ENCODE measurements at regions not wholly inside any gene's neighbourhood (a gene's known extent, or its start where the extent isn't known, plus 50 kb on each side); places are given as distances from the start of the nearest gene placed in this dataset.
A peak's percentile ranks its signal among the peaks of the same experiment; 100 is the strongest.

DNA sequence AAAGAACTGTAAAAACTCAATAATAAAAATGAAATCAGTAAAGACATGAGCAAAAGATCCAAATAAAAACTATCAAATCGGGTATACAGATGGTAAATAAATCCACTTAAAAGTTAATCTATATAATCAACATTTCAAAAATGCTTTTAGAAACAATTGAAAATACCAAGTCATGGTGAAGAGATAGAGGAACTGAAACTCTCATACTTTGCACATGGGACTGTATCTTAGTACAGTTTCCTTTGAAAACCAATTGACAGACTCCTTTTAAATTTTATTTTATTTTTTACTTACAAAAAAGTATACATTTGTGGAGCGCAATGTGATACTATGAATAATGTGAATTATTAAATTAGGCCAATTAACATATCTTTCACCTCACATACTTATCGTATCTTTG lies 98.6 kb upstream of the FAR2 start:
- no peaks in the 10 kb centered on the region for H3K36me3 Mint-ChIP-seq (ENCODE audit: low read depth)
- no peaks in the 10 kb centered on the region for H3K9me3 Mint-ChIP-seq
- intact Hi-C loops (cut with micrococcal nuclease) = no loop called here
- no peak overlapping the region for H3K27ac Mint-ChIP-seq
- no peak for DNase-seq
- no peak overlapping the region for H3K4me3 Mint-ChIP-seq
- H3K4me1 Mint-ChIP-seq = no peaks in the 10 kb centered on the region
- H3K27me3 Mint-ChIP-seq = peaks cover 6% of the 10 kb centered on the region

DNA sequence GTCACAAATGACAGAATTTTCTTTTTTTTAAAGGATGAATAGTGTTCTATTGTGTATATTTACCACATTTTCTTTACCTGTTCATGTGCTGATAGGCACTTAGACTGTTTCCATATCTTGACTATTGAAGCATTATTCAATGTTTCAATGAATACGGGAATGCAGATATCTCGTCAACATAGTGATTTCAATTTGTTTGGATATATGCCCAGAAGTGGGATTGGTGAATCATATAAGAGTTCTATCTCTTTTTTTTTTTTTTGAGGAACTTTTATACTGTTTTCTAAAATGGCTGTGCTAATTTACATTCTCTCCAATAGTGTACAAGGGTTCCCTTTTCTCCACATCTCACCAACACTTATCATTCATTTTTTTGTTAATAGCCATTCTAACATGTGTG lies 97.9 kb upstream of the FAR2 start:
- no peak overlapping the region for H3K27ac Mint-ChIP-seq
- H3K27me3 Mint-ChIP-seq = peaks cover 4% of the 10 kb centered on the region
- H3K4me3 Mint-ChIP-seq = no peak overlapping the region
- no peaks in the 10 kb centered on the region for H3K36me3 Mint-ChIP-seq (ENCODE audit: low read depth)
- DNase-seq = no peak
- H3K9me3 Mint-ChIP-seq = no peaks in the 10 kb centered on the region
- intact Hi-C loops (cut with micrococcal nuclease) = no loop called here
- no peaks in the 10 kb centered on the region for H3K4me1 Mint-ChIP-seq

DNA sequence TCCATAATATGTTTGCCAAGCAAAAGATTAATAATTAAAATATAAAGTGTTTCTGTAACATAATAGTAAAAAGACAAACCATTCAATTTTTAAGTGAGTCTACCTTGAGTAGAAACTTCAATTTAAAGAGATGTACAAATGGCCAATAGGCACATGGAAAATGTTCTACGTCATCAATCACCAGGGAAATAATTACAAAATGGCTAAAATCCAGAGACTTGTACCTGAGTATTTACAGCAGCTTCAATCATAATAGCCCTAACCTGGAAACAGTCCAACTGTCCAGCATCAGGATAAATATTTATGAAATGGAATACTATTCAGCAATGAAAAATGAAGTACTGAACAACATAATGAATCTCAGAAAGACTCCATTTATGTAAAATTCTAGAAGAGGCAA lies 95.5 kb upstream of the FAR2 start:
- Mint-ChIP-seq H3K9me3 (no peaks in the 10 kb centered on the region), H3K4me3 (no peak overlapping the region), H3K4me1 (no peaks in the 10 kb centered on the region), H3K27ac (no peak overlapping the region), H3K36me3 (ENCODE audit: low read depth) (no peaks in the 10 kb centered on the region), H3K27me3 (peaks cover 2% of the 10 kb centered on the region)
- intact Hi-C loops (cut with micrococcal nuclease) = no loop called here
- DNase-seq = no peak

DNA sequence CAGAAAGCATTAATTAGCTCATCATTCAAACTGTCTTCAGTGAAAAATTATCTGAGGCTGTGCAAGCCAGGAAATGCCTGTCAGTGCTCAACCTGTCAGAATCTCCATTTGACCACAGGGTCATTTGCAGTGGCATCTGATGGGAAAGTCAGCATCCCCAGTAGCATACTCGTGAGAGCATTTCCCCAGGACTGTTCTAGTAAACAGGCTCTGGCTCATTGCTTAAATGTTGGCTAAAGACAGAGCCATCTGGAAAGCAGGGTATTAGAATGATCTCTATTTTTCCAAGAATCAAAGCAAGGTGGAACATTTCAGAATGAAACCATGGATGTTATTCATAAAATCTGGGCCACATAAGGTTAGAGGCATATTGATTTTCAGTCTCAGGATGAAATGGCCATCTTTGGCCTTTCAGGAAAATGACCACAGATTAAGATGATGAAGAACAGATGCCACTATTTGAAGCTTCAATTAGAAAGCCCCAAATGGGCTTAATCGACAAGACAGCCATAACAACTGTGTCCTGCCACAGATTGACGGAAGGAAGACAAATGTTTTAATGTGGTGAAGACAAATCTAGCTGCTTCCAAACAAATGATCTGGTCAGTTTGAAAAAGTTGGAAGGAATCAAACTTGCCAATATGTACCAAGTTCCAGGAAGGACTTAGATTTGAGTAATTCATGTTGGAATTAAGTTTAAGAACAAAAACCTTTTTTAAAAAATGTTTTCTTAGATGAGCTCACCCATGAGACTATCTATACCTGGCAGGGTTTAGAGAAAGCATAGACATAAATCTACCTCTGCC lies 94.0 kb upstream of the FAR2 start:
- no peak for DNase-seq
- Mint-ChIP-seq H3K27ac (no peak overlapping the region), H3K4me3 (no peak overlapping the region), H3K36me3 (ENCODE audit: low read depth) (no peaks in the 10 kb centered on the region), H3K27me3 (peaks cover 2% of the 10 kb centered on the region), H3K4me1 (no peaks in the 10 kb centered on the region), H3K9me3 (no peaks in the 10 kb centered on the region)
- intact Hi-C loops (cut with micrococcal nuclease) = no loop called here

DNA sequence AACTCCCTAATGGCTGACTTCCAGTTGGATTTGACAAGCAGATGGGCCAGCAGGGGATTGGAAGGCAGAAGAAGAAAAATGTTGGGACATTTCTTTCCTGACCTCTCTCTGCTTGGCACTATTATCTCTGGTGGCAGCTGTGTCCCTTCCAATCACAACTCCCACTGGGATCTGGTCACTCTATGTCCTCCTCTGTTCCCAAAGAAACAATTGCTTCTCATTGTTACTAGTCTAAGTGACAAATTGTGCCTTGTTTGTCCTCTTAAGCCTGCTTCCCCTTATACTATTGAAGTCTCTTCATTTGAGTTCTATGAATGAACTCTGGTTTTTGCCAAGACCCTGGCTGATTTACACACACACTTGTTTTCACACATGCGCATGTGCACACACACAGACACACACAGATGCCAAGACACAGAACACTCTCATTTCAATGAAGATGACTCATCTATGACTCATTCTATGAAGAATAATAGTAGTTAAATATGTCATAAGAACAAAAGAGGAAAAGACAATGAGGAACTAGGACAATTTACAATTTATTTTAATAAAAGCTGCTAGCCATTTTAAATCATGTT lies 83.0 kb upstream of the FAR2 start:
- Mint-ChIP-seq H3K9me3 (no peaks in the 10 kb centered on the region), H3K4me1 (no peaks in the 10 kb centered on the region), H3K27me3 (peaks cover 13% of the 10 kb centered on the region), H3K36me3 (ENCODE audit: low read depth) (no peaks in the 10 kb centered on the region), H3K27ac (no peak overlapping the region), H3K4me3 (no peak overlapping the region)
- no peak for DNase-seq
- intact Hi-C loops (cut with micrococcal nuclease) = no loop called here

DNA sequence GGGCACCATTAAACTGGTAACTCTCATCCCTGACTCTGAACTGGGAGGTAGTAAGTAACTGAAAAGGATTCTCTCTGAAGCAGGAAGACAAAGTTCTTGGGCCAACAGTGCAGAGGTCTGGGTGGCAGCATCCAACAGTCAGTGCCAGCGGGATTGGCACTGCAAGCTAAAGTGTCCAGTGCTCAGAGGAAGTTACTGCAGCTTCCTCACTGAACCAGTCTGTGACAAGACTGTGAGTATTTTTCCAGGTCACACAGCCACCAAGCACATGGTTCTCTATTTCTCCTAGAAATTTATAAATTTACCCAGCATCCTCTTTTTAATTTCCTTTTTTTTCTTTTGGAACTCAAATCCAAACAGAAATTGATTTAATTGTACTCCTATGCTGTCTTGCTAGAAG lies 81.6 kb upstream of the FAR2 start:
- DNase-seq = no peak
- intact Hi-C loops (cut with micrococcal nuclease) = no loop called here
- no peak overlapping the region for H3K27ac Mint-ChIP-seq
- no peak overlapping the region for H3K4me3 Mint-ChIP-seq
- no peaks in the 10 kb centered on the region for H3K4me1 Mint-ChIP-seq
- H3K36me3 Mint-ChIP-seq (ENCODE audit: low read depth) = no peaks in the 10 kb centered on the region
- H3K9me3 Mint-ChIP-seq = no peaks in the 10 kb centered on the region
- peaks cover 13% of the 10 kb centered on the region for H3K27me3 Mint-ChIP-seq

DNA sequence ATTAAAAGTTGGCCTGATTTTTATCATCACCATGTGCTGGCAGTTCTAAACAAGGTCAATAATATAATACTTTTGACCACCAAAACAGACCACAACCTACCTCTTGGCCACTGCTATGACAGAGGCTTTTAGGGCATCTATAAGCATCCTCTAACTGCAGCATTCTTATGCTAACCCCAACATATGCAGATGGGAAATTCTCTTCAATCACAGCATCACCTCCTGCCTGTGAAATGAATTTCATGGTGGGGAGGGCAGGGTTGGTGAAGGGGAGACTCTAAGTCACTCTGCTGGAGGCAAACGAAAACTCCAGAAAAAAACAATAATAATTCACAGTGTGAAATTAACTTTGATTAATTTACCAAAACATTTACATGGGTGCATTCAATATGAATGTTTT lies 78.8 kb upstream of the FAR2 start:
- intact Hi-C loops (cut with micrococcal nuclease) = no loop called here
- H3K36me3 Mint-ChIP-seq (ENCODE audit: low read depth) = no peaks in the 10 kb centered on the region

DNA sequence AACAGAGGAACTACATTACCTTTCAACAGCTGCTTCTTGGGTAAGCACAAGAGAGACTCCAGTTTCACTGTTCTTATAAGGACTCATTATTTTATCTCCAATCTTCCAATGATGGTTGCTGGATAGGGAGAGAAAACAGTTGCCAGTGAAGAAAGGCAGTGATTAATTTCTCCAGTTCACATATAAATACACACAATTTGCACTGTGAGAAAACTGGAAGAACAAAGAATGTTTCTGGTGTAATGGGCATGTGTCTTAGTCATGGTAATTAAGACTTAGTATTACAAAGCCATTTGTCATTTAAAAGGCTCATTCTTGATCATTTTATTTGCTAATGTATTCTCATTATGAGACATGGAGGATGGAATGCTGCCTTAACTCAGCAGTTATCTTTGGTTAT lies 78.0 kb upstream of the FAR2 start:
- peaks cover 17% of the 10 kb centered on the region for H3K27me3 Mint-ChIP-seq
- no peak overlapping the region for H3K27ac Mint-ChIP-seq
- no peaks in the 10 kb centered on the region for H3K9me3 Mint-ChIP-seq
- no peak overlapping the region for H3K4me3 Mint-ChIP-seq
- no peaks in the 10 kb centered on the region for H3K4me1 Mint-ChIP-seq
- no peak for DNase-seq
- no peaks in the 10 kb centered on the region for H3K36me3 Mint-ChIP-seq (ENCODE audit: low read depth)
- intact Hi-C loops (cut with micrococcal nuclease) = no loop called here

More for the DNA sequence above, 78.8 kb upstream of the FAR2 start:
- DNase-seq = no peak
- Mint-ChIP-seq H3K9me3 (no peaks in the 10 kb centered on the region), H3K4me3 (no peak overlapping the region), H3K27me3 (peaks cover 14% of the 10 kb centered on the region), H3K27ac (no peak overlapping the region), H3K4me1 (no peaks in the 10 kb centered on the region)

DNA sequence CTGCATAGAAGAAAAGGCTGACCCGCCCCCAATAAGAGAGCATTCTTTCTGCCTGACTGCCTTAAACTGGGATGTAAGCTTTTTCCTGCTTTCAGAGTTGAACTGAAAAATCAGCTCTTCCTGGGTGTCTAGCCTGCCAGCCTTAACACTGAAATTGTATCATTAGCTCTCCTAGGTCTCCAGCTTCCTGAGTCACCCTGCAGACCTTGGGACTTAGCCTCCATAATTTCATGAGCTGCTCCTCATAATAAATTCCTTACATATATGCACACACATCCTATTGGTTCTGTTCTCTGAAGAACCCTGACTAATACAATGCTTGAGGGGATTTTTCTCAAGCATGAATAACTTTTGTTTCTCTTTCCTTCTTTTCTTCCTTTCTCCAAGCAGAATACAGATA lies 76.4 kb upstream of the FAR2 start:
- Mint-ChIP-seq H3K4me1 (no peaks in the 10 kb centered on the region), H3K27ac (no peak overlapping the region), H3K4me3 (no peak overlapping the region), H3K9me3 (no peaks in the 10 kb centered on the region), H3K36me3 (ENCODE audit: low read depth) (no peaks in the 10 kb centered on the region), H3K27me3 (peaks cover 24% of the 10 kb centered on the region)
- intact Hi-C loops (cut with micrococcal nuclease) = loop anchor here (1.0 kb wide), 1 partner anchor 245 kb away; no protein-coding TSS in a partner anchor
- DNase-seq = no peak

DNA sequence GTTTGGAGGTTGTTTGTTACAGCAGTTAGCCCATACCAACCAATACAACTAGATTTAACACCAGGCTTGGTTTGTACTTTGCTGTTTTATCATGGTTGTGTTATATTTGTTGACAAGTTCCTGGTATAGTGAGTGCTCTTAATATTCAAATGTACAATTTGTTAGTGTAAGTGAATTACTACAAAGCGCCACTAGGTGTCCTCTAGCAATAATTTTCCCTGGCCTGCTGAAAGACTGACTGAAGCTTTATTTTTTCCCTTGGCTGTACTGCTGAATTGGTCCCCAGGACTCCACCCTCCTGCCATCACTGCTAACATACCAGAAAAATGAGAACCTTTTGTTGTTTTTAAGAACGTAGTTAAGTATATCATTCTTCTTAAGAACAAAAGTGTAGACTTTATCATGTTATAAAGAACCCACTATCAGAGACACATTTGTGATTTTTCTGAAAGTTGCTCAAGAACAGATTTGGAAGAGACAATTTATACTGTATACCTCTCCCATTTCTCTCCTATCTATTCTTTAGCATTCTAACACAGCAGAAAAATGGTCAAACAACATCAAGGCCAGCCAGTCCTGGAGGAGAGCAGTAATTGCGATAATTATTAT lies 75.3 kb upstream of the FAR2 start:
- peak; percentile 68 for DNase-seq
- Mint-ChIP-seq H3K27ac (no peak overlapping the region), H3K36me3 (ENCODE audit: low read depth) (no peaks in the 10 kb centered on the region), H3K4me1 (no peaks in the 10 kb centered on the region), H3K9me3 (no peaks in the 10 kb centered on the region), H3K27me3 (peaks cover 23% of the 10 kb centered on the region), H3K4me3 (no peak overlapping the region)
- intact Hi-C loops (cut with micrococcal nuclease) = loop anchor here (1.0 kb wide), 1 partner anchor 244 kb away; no protein-coding TSS in a partner anchor

DNA sequence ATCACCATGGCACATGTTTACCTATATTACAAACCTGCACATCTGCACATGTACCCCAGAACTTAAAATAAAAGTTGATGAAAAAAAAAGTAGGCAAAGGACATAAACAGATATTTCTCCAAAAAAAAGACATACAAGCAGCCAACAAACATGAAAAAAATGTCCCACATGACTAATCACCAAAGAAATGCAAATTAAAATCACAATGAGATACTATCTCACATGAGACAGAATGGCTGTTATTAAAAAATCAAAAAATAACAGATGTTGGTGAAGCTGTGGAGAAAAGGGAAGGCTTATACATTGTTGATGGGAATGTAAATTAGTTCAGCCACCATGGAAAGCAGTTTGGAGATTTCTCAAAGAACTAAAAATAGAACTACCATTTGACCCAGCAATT lies 68.0 kb upstream of the FAR2 start:
- Mint-ChIP-seq H3K4me3 (no peak overlapping the region), H3K9me3 (no peaks in the 10 kb centered on the region), H3K4me1 (no peaks in the 10 kb centered on the region), H3K27ac (no peak overlapping the region), H3K36me3 (ENCODE audit: low read depth) (no peaks in the 10 kb centered on the region), H3K27me3 (peaks cover 41% of the 10 kb centered on the region)
- intact Hi-C loops (cut with micrococcal nuclease) = no loop called here
- DNase-seq = no peak

DNA sequence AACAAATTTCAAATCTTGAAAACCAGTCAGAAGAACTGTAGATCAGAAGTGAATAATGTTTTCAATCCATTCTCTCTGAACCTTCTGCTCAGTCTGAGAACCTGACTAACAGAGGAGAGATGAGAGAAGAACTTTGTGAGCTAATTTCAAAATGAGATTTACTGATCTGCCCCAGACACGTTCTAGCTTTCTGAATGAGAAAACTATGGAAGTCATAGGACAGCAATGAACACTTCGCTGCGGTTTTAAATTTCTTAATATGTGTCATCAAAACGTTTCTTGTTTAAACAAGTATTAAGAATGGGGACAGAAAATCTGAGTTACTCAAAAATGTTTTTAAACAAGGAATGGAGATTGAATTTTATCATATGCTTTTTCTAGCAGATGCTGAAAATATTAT lies 66.6 kb upstream of the FAR2 start:
- no peak overlapping the region for H3K27ac Mint-ChIP-seq
- no peaks in the 10 kb centered on the region for H3K4me1 Mint-ChIP-seq
- peaks cover 39% of the 10 kb centered on the region for H3K27me3 Mint-ChIP-seq
- intact Hi-C loops (cut with micrococcal nuclease) = loop anchor here (1.0 kb wide), 1 partner anchor 21 kb away; no protein-coding TSS in a partner anchor
- no peaks in the 10 kb centered on the region for H3K9me3 Mint-ChIP-seq
- H3K4me3 Mint-ChIP-seq = no peak overlapping the region
- DNase-seq = no peak
- no peaks in the 10 kb centered on the region for H3K36me3 Mint-ChIP-seq (ENCODE audit: low read depth)

DNA sequence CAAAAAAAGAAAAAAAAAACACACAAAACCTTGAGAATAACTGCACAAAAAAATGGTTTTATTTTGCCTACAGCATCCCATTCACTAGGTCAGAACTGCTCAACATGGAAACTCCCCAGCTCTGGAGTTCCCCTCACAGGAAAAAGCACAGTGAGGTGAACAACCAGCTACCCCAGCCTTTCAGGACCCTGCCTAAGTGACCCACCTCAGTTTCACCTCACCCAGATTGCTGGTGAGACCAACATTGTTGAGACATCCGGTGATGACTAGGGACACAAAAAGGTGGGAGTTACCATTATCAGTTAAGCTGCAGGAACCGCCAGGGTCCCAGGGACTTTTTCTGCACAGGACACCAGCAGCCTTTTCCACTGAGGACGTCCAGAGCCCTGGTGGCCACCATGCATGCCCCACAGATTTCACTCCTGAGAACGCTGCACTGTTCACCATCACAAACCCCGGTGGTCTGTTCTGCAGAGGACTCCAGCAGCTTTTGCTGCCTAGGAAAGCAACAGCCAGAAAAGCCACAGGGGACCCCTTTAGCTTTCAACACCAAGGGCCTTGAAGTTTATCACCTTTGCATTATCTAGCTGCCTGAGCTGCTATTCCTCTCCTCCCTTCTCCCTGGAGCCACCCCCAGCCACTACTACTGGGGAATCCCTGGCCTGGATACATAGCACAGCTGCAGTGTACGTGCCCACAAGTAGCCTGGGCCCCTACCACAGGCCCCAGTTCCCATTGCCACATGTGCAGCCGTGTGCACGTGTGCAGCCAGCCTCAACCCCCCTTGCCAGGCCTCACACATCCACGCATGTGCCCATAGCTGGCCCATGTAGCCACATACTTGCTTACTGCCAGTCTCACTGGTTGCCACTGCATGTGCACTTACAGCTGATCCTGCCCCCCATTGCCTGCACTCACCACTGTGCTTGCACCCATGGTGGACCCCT lies 62.5 kb upstream of the FAR2 start:
- no peak for DNase-seq
- Mint-ChIP-seq H3K36me3 (ENCODE audit: low read depth) (no peaks in the 10 kb centered on the region), H3K9me3 (no peaks in the 10 kb centered on the region), H3K4me1 (peaks cover 2% of the 10 kb centered on the region), H3K27me3 (peaks cover 47% of the 10 kb centered on the region), H3K4me3 (no peak overlapping the region), H3K27ac (no peak overlapping the region)
- intact Hi-C loops (cut with micrococcal nuclease) = no loop called here
